Adrenal gland (tissue), 9 donors: ENCODE measurements at regions not wholly inside any gene's neighbourhood (a gene's known extent, or its start where the extent isn't known, plus 50 kb on each side); places are given as distances from the start of the nearest gene placed in this dataset.

ENCODE experiments used
- DNase-seq, 7 donors: peaks; one replicate each; pipeline ENCODE4 v3.0.0-alpha.2; 2019 to 2020
- H3K27ac ChIP-seq, 5 donors: fragments of 200-600 bp; sonication (generic) in 4 of 5; 1 replicate in 3 of 5; 2 replicates in 2 of 5; pipeline versions ENCODE4 v1.5.1 to v1.8.0; 2016 to 2020; ENCODE audit warnings: mild to moderate bottlenecking in 1 of 5
- H3K27me3 ChIP-seq: fragments of 200-600 bp; 2 replicates; pipeline ENCODE4 v1.8.0; 2021
- H3K36me3 ChIP-seq, 2 donors: fragments of 200-600 bp; replicated peaks in 1 of 2; 1 replicate in 1 of 2; 2 replicates in 1 of 2; pipeline versions ENCODE4 v1.5.1 to v1.8.0; 2018 to 2022
- H3K4me1 ChIP-seq, 2 donors: fragments of 200-600 bp; replicated peaks in 1 of 2; 1 replicate in 1 of 2; 2 replicates in 1 of 2; pipeline versions ENCODE4 v1.5.1 to v1.8.0; 2018 to 2021
- H3K4me3 ChIP-seq, 4 donors: fragments of 200-600 bp; sonication (generic) in 3 of 4; one replicate each; pipeline ENCODE4 v1.5.1; 2016 to 2018
- H3K9me3 ChIP-seq, 3 donors: fragments of 200-600 bp; sonication (generic) in 1 of 3; replicated peaks in 1 of 3; 1 replicate in 2 of 3; 2 replicates in 1 of 3; pipeline versions ENCODE4 v1.5.1 to v1.8.0; 2016 to 2021
- CTCF ChIP-seq, 6 experiments: fragments of 450-650 bp in 4 of 6; fragments of 200-600 bp in 2 of 6; sonication (generic) in 1 of 6; IDR thresholded peaks; 1 replicate in 5 of 6; 2 replicates in 1 of 6; pipeline versions ENCODE4 v1.5.1 to v1.8.0; 2016 to 2021; ENCODE audit warnings: antibody characterized with exemption in 6 of 6, mild to moderate bottlenecking in 2 of 6, moderate library complexity in 1 of 6
- POLR2A ChIP-seq, 2 donors: fragments of 450-650 bp; IDR thresholded peaks; one replicate each; pipeline ENCODE4 v1.6.1; 2017; ENCODE audit warnings: antibody characterized with exemption in 2 of 2, mild to moderate bottlenecking in 2 of 2, moderate library complexity in 1 of 2
- WGBS, 4 donors: extraction: QIAGEN DNeasy Blood & Tissue Kit in 2 of 4; methylation state at CpG; one replicate each; pipeline versions ENCODE4 v1.1.5 to v1.1.7; 2013 to 2017; 5-methylcytosine and 5-hydroxymethylcytosine counted together
- intact Hi-C, 2 donors: fragments of 100-400 bp; cut with DNase I; formaldehyde crosslinking; loops; one replicate each; pipeline versions ENCODE4 v1.14.1 to v1.15.0; 2022 to 2023
- donor health status: healthy with polysubstance abuse.
- donor health status: Bipolar disorder and iron deficiency.
- donor health status: DM: yes; HTN: yes; CAD: no.
- donor health status: DM: no; HTN: no; CAD: no.
- donor health status: DM: no; HTN: no; CAD: no.

GRCh38 chr4:180101348-180102083, 2141.7 kb upstream of the TENM3 start:
- TF ChIP-seq CTCF (IDR thresholded peaks at IDR 0.05) (no peak), POLR2A (IDR thresholded peaks at IDR 0.05) (no peak)
- Histone ChIP-seq H3K27me3 (no peaks in the 10 kb centered on the region), H3K36me3 (no peaks in the 10 kb centered on the region), H3K4me3 (no peak overlapping the region), H3K4me1 (peaks cover 0 to 23% of the 10 kb centered on the region in 2 donors), H3K9me3 (no peaks in the 10 kb centered on the region), H3K27ac (no peak overlapping the region)
- no peak for DNase-seq
- intact Hi-C loops: no loop called here
- 71 to 86% (median 85%) methylated on average over 7 to 28 of the region's 28 CpGs for WGBS, 4 donors

DNA sequence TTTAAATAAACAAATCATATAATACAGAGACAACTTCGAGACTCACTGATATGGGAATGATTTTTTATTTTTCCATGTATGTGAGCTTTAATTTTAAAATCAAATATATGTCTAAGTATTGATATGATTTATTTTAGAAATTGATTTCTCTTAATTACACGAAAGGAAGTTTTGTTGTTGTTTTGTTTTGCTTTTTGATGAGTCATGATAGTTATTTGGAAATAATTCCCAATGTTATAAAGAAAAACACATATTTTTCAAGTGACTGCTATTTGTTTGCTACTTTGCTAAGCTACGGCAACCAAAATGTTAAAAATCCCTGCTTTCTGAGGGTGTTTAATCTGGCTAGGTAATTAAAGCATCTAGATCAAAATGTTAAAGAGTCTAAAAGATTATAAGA, 2139.4 kb upstream of the TENM3 start:
- no peak for DNase-seq
- WGBS, 4 donors: 69 to 76% (median 71%) methylated on average over 3 of the region's 3 CpGs
- TF ChIP-seq CTCF (IDR thresholded peaks at IDR 0.05) (no peak), POLR2A (IDR thresholded peaks at IDR 0.05) (no peak)
- H3K4me3 ChIP-seq: no peak overlapping the region
- peaks cover 0 to 23% of the 10 kb centered on the region in 2 donors for H3K4me1 ChIP-seq
- H3K36me3 ChIP-seq: no peaks in the 10 kb centered on the region
- H3K27ac ChIP-seq: no peak overlapping the region
- H3K27me3 ChIP-seq: no peaks in the 10 kb centered on the region
- intact Hi-C loops: no loop called here
- no peaks in the 10 kb centered on the region for H3K9me3 ChIP-seq

DNA sequence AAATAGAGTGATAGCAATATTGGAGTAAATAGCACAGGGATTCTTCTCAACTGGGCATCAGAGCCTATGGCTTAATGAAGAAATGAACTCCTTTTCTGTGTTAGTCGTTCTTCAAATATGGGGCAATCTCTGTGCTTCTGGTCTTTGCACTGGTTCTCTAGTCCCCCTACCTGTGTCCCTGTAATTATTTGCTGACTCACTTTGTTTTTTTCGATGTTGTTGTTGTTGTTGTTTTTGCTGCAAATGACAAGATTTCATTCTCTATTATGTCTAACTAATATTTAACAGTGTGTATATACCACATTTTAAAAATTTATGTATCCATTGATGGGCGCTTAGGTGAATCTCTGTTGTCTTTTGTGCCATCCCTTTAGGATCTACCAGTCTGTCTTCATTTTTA, 2137.8 kb upstream of the TENM3 start:
- no peak for TF ChIP-seq POLR2A (IDR thresholded peaks at IDR 0.05)
- TF ChIP-seq CTCF (IDR thresholded peaks at IDR 0.05): no peak
- Histone ChIP-seq H3K4me1 (peaks cover 0 to 23% of the 10 kb centered on the region in 2 donors), H3K9me3 (no peaks in the 10 kb centered on the region), H3K36me3 (no peaks in the 10 kb centered on the region), H3K4me3 (no peak overlapping the region), H3K27me3 (no peaks in the 10 kb centered on the region), H3K27ac (peak overlapping the region in 2 of 5 donors; percentile 7 to 43)
- intact Hi-C loops: no loop called here
- 88 to 93% (median 91%) methylated on average over 3 of the region's 3 CpGs for WGBS, 4 donors
- DNase-seq: no peak

DNA sequence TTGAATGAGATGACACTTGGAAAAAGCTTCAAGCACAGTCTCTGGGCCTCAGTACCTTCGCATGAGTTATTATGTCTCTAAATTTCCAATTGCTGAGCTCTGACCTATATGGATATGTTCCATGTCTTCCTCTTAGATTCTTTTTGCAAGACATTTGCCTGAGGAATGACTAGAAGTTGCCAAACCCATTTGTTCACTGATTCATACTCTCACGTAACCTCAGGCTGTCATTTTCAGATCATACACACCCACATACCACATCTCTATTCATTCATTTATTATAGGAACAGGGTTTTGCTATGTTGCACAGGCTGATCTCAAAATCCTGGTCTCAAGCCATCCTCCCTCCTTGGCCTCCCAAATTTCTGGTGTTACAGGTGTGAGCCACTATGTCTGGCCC, 2137.1 kb upstream of the TENM3 start:
- Histone ChIP-seq H3K4me1 (peaks cover 0 to 23% of the 10 kb centered on the region in 2 donors), H3K27me3 (no peaks in the 10 kb centered on the region), H3K9me3 (no peaks in the 10 kb centered on the region), H3K4me3 (no peak overlapping the region), H3K36me3 (no peaks in the 10 kb centered on the region), H3K27ac (peak overlapping the region in 1 of 5 donors; percentile 14)
- no peak for DNase-seq
- intact Hi-C loops: no loop called here
- WGBS, 4 donors: 46 to 64% (median 51%) methylated on average over 2 of the region's 2 CpGs
- TF ChIP-seq POLR2A (IDR thresholded peaks at IDR 0.05) (no peak), CTCF (IDR thresholded peaks at IDR 0.05) (no peak)
